Common myeloid progenitor, CD34-positive (primary cell): ENCODE measurements at regions not wholly inside any gene's neighbourhood (a gene's known extent, or its start where the extent isn't known, plus 50 kb on each side); places are given as distances from the start of the nearest gene placed in this dataset.
"Not testable (repeated sequence)": the region's sequence is repeated elsewhere in the genome, so short reads cannot be mapped to it uniquely, and the experiment has no call there.

Experiments used
- CTCF ChIA-PET: fragments of 350-600 bp; sonication (Branson Sonifier 250); formaldehyde crosslinking; loops from one replicate; lab custom pipeline; 2021; ENCODE audit warnings: antibody characterized with exemption; lab: Charles Lee
- POLR2A ChIA-PET: fragments of 350-600 bp; sonication (Branson Sonifier 250); formaldehyde crosslinking; loops from one replicate; lab custom pipeline; 2021; ENCODE audit warnings: antibody characterized with exemption; lab: Charles Lee
- DNase-seq, 3 donors: peaks; one replicate each; pipeline versions ENCODE4 v3.0.0 to v3.0.0-alpha.2; 2013
- H3K27ac ChIP-seq, 2 experiments: 1 replicate in 1 of 2; 2 replicates in 1 of 2; pipeline ENCODE4 v1.7.0; 2013; ENCODE audit warnings: inconsistent platforms in 2 of 2, low read length in 2 of 2, mild to moderate bottlenecking in 2 of 2, low read depth in 1 of 2, moderate library complexity in 1 of 2; ENCODE audit not compliant: severe bottlenecking in 2 of 2, insufficient read depth in 1 of 2, poor library complexity in 1 of 2
- H3K27me3 ChIP-seq, 5 experiments: replicated peaks in 2 of 5; 1 replicate in 3 of 5; 2 replicates in 2 of 5; pipeline versions ENCODE4 v1.6.1 to v1.7.0; 2013; ENCODE audit warnings: low read length in 4 of 5, mild to moderate bottlenecking in 2 of 5, moderate library complexity in 2 of 5, inconsistent platforms in 1 of 5; ENCODE audit not compliant: insufficient read depth in 5 of 5, control insufficient read depth in 4 of 5
- H3K36me3 ChIP-seq, 4 experiments: 1 replicate in 2 of 4; 2 replicates in 2 of 4; pipeline versions ENCODE4 v1.6.1 to v1.7.0; 2013; ENCODE audit warnings: low read length in 3 of 4, control low read depth in 1 of 4, mild to moderate bottlenecking in 1 of 4; ENCODE audit not compliant: control insufficient read depth in 4 of 4, insufficient read depth in 4 of 4
- H3K4me1 ChIP-seq, 4 experiments: 1 replicate in 3 of 4; 2 replicates in 1 of 4; pipeline versions ENCODE4 v1.6.1 to v1.7.1; 2013; ENCODE audit warnings: low read length in 3 of 4, mild to moderate bottlenecking in 3 of 4, control low read depth in 1 of 4, inconsistent platforms in 1 of 4, moderate library complexity in 1 of 4; ENCODE audit not compliant: control insufficient read depth in 4 of 4, insufficient read depth in 4 of 4; ENCODE audit errors: control extremely low read depth in 1 of 4
- H3K4me3 ChIP-seq, 7 experiments: 1 replicate in 4 of 7; 2 replicates in 3 of 7; pipeline versions ENCODE4 v1.5.1 to v1.7.0; 2013; ENCODE audit warnings: mild to moderate bottlenecking in 7 of 7, low read length in 6 of 7, moderate library complexity in 6 of 7, inconsistent platforms in 2 of 7, low read depth in 2 of 7, control low read depth in 1 of 7; ENCODE audit not compliant: insufficient read depth in 4 of 7, control insufficient read depth in 1 of 7; ENCODE audit errors: extremely low read depth in 1 of 7
- H3K9me3 ChIP-seq, 5 experiments: 1 replicate in 4 of 5; 2 replicates in 1 of 5; pipeline versions ENCODE4 v1.6.1 to v1.7.1; 2013; ENCODE audit warnings: low read length in 4 of 5, mild to moderate bottlenecking in 2 of 5, inconsistent platforms in 1 of 5, low read depth in 1 of 5, moderate library complexity in 1 of 5; ENCODE audit not compliant: control insufficient read depth in 4 of 5, insufficient read depth in 2 of 5; ENCODE audit errors: control extremely low read depth in 1 of 5
- WGBS: methylation state at CpG from one replicate; pipeline ENCODE4 v1.1.5; 2013; ENCODE audit not compliant: insufficient coverage; 5-methylcytosine and 5-hydroxymethylcytosine counted together

GRCh38 chr6:74256381-74256780 is 560.4 kb downstream of the CD109 start:
- H3K27ac ChIP-seq = no peak overlapping the region
- DNase-seq = no peak
- no peaks in the 10 kb centered on the region for H3K9me3 ChIP-seq
- no peaks in the 10 kb centered on the region for H3K4me1 ChIP-seq
- CTCF ChIA-PET = no interaction called here
- H3K36me3 ChIP-seq = no peaks in the 10 kb centered on the region
- H3K27me3 ChIP-seq = no peaks in the 10 kb centered on the region
- no peak overlapping the region for H3K4me3 ChIP-seq
- POLR2A ChIA-PET = no interaction called here

- H3K27ac ChIP-seq, H3K4me1 ChIP-seq, H3K9me3 ChIP-seq, H3K36me3 ChIP-seq, DNase-seq, CTCF ChIA-PET, POLR2A ChIA-PET, H3K4me3 ChIP-seq, H3K27me3 ChIP-seq: not testable (repeated sequence)
- 92% methylated on average over 14 of the region's 24 CpGs for WGBS
Observed at GRCh38 chr6:74255007-74255406, 559.0 kb downstream of the CD109 start.

- H3K4me3 ChIP-seq, H3K9me3 ChIP-seq, H3K27me3 ChIP-seq, CTCF ChIA-PET, H3K36me3 ChIP-seq, H3K27ac ChIP-seq, DNase-seq, POLR2A ChIA-PET, H3K4me1 ChIP-seq: not testable (repeated sequence)
- no CpG with 5 or more reads among the region's 1 CpG for WGBS
Observed at GRCh38 chr6:74254147-74254546, 558.1 kb downstream of the CD109 start.

- ChIA-PET CTCF (no interaction called here), POLR2A (no interaction called here)
- no peak overlapping the region for H3K27ac ChIP-seq
- H3K9me3 ChIP-seq = no peaks in the 10 kb centered on the region
- H3K4me3 ChIP-seq = no peak overlapping the region
- no peaks in the 10 kb centered on the region for H3K27me3 ChIP-seq
- no peaks in the 10 kb centered on the region for H3K4me1 ChIP-seq
- no peaks in the 10 kb centered on the region for H3K36me3 ChIP-seq
- WGBS = 91% methylated on average over 1 of the region's 2 CpGs
- no peak for DNase-seq
Observed at GRCh38 chr6:74253261-74253660, 557.3 kb downstream of the CD109 start.

GRCh38 chr6:74250161-74250818 is 554.3 kb downstream of the CD109 start:
- ChIA-PET POLR2A (no interaction called here), CTCF (no interaction called here)
- Histone ChIP-seq H3K4me3 (no peak overlapping the region), H3K4me1 (no peaks in the 10 kb centered on the region), H3K36me3 (no peaks in the 10 kb centered on the region), H3K27me3 (no peaks in the 10 kb centered on the region), H3K9me3 (no peaks in the 10 kb centered on the region), H3K27ac (no peak overlapping the region)
- no peak for DNase-seq
- no CpG with 5 or more reads among the region's 2 CpGs for WGBS

- POLR2A ChIA-PET = no interaction called here
- Histone ChIP-seq H3K27ac (no peak overlapping the region), H3K4me3 (no peak overlapping the region), H3K4me1 (no peaks in the 10 kb centered on the region), H3K27me3 (no peaks in the 10 kb centered on the region), H3K36me3 (no peaks in the 10 kb centered on the region), H3K9me3 (no peaks in the 10 kb centered on the region)
- DNase-seq = no peak
- CTCF ChIA-PET = no interaction called here
- no CpG with 5 or more reads among the region's 2 CpGs for WGBS
Observed at GRCh38 chr6:74249658-74250057, 553.7 kb downstream of the CD109 start.

GRCh38 chr6:74248966-74249365 is 553.0 kb downstream of the CD109 start:
- Histone ChIP-seq H3K27ac (no peak overlapping the region), H3K4me1 (no peaks in the 10 kb centered on the region), H3K9me3 (peaks cover 0 to 2% (median 0%) of the 10 kb centered on the region in 5 experiments), H3K36me3 (no peaks in the 10 kb centered on the region), H3K4me3 (no peak overlapping the region), H3K27me3 (no peaks in the 10 kb centered on the region)
- ChIA-PET CTCF (no interaction called here), POLR2A (no interaction called here)
- no CpG with 5 or more reads among the region's 2 CpGs for WGBS
- DNase-seq = no peak
